ENCODE measurements at regions not wholly inside any gene's neighbourhood (a gene's known extent, or its start where the extent isn't known, plus 50 kb on each side); places are given as distances from the start of the nearest gene placed in this dataset.

GRCh38 chr7:54392935-54393334, 149.2 kb upstream of the VSTM2A start:
- TF ChIP-seq CTCF (IDR thresholded peaks at IDR 0.05) = no peak
- TF ChIP-seq SIN3A (IDR thresholded peaks at IDR 0.05; ENCODE audit: borderline replicate concordance, insufficient read depth, low read depth, low read length) = no peak
- no peak for TF ChIP-seq POLR2AphosphoS5 (IDR thresholded peaks at IDR 0.05; ENCODE audit: low read depth, low read length)
- no peak for TF ChIP-seq REST (IDR thresholded peaks at IDR 0.05; ENCODE audit: insufficient read depth in 1 of 2, low read depth in 2 of 2, low read length in 1 of 2)
